GM19455 (cell line): ENCODE measurements at regions not wholly inside any gene's neighbourhood (a gene's known extent, or its start where the extent isn't known, plus 50 kb on each side); places are given as distances from the start of the nearest gene placed in this dataset.
"Not testable (repeated sequence)": the region's sequence is repeated elsewhere in the genome, so short reads cannot be mapped to it uniquely, and the experiment has no call there.

ENCODE experiments used
- ATAC-seq: cut with Tn5 transposase; IDR thresholded peaks from one replicate; pipeline ENCODE4 v1.9.1; 2021; ENCODE audit not compliant: unreplicated experiment

DNA sequence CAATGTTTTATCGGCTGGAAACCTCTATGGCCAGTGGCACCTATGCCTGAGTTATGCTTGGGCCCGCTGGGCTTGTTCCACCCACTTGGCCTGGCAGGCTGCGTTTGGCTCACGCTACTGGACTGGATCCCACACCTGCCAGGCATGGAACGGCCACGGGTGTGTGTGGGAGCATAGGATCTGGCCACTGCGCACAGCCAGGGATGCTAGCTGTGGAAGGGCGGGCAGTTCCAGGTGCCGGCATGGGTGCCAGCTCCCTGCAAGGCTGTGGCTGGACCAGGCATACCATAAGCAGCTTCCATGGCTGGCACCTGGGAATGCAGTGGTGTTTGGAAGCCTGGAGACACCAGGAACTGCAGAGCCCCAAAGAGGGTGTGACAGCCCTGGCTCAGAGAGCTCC is 1063.9 kb upstream of the ACO1 start:
- no peak for ATAC-seq

- ATAC-seq = no peak
Measured at GRCh38 chr9:31321256-31321655, 1063.2 kb upstream of the ACO1 start.

DNA sequence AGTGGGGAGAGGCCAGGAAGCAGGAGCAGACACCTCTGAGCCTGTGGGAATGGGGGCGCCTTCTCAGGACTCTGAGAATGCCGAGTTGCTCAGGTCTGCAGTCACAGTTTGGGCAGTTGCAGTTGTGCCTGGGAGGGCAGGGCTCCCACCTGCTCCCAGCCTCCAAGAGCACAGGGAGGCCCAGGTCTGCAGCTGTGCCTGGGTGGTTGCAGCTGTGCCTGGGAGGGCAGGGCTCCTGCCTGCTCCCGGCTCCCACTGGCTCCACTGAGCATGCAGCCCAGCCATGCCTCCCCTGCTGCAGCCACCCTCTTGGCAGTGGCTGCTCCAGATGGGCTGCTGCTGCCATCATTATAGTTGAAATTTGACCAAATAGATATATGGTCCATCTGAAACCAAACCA is 1062.8 kb upstream of the ACO1 start:
- ATAC-seq = no peak

GRCh38 chr9:31323726-31324444 is 1060.6 kb upstream of the ACO1 start:
- no peak for ATAC-seq

GRCh38 chr9:31325778-31326177 is 1058.7 kb upstream of the ACO1 start:
- ATAC-seq = no peak

DNA sequence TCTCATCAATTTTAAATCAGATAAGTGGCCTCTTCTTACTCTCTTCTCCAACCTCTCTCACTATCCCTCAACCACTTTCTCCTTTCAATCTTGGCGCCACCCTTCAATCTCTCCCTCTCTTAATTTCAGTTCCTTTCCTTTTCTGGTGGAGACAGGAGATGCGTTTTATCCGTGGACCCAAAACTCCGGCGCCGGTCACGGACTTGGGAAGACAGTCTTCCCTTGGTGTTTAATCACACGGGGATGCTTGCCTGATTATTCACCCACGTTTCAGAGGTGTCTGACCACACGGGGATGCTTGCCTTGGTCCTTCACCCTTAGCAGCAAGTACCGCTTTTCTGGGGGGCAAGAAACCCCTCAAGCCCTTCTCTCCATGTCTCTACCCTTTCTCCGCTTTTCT is 1057.6 kb upstream of the ACO1 start:
- ATAC-seq = not testable (repeated sequence)

- ATAC-seq = no peak
Measured at GRCh38 chr9:31334837-31335528, 1049.5 kb upstream of the ACO1 start.

DNA sequence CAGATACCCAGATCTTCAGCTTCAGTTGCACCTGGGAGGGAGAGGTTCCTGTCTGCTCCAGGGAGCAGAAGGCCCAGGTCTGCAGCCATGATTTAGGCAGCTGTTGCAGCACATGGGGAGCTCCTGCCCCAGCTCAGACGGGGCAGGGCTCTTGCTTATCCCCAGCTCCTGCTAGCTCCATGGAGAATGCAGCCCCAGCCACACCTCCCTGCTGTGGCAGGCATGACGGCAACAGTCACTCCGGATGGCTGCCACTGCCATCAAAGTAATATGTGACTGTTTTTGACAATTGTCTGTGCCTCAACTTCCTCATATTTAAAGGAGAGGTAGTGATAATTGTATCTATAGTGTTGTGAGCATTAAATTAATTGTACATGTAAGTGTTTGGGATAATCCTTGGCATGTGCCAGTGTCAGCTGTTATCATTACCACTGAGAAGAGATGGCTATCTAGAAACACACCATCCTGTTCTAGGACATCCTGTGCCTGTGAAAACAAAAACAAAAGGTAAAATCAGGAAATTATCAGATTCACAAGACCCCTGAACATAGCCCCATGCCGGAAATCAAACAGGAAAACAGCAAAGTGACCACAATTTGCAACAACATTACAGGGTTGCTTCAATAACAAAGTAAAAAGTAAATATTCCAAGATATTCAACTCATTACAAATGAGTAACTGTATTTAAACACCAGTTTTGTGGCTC is 1048.8 kb upstream of the ACO1 start:
- no peak for ATAC-seq

- ATAC-seq = no peak
Measured at GRCh38 chr9:31336386-31336785, 1048.1 kb upstream of the ACO1 start.

DNA sequence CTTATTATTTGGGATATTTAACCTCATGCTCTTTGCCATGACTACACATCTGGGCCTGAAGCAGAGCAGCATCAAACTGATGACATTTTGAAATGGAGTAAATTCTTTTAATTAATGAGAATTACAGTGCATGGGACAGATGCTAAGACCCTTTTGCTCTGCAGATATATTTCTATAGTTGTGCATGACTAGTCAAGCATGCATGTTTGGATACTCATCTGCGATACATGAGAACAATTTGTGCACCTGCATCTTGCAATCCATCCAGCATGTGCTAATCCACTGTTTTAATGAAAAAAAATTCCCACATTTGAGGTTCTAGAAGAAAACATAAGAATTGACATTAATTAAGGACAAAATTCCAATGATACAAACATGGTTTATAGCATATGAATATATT is 1047.6 kb upstream of the ACO1 start:
- no peak for ATAC-seq

DNA sequence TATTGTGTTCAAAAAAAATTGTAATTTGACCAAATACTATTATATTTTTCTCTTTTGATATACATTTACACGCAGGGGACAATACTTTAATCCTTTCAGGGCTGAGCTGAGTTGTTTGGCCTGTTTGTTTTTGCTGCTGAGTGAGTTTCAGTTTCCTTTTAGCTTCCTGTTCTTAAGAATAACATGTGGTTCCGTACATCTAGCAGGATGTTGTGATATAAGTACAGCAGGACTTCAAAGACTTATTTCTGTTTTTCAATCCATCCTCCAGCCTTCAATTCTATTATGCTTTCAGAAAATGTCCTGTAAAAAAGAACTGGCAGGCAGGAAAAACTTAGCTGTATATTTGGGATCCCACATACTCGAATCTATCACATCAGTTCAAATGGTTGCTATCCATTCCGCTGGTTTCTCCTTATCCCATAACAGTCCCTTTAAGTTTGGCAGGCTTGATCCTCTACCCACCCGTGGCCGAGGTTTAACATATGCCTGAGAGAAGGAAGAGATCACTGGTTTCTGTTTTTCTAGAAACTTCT is 1037.3 kb upstream of the ACO1 start:
- ATAC-seq = peak; percentile 100

DNA sequence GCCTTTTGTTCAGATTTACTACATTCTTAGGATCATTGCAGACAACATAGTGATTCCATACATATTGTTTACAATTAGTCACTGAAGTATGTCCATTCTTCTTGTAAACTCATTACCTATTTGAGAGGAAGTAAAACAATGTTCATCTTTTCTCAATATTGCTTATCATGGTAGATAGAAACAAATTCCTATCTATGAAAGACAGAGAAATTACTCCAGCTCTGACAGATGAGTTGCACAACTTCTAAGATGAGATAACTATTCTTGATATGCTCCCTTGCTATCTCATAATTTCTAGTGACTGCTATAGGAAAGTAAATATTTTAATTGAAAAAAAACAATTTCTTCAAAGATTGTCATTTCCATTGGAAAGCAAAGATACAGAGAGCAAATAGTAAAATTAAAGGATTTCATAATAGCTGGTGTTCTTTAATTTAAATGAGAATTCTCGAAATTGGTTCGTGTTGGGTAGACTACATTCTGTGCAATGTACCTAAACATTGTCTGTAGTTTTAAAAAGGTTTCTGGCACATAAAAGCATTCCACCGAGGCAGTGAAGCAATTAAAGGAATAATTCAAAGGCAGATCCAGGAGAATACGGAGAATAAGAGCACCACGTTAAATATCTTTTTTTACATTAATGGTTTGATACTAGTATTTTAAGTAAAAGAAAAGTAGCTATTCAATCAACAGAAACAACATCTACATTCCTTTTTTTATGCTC is 1029.1 kb upstream of the ACO1 start:
- no peak for ATAC-seq

DNA sequence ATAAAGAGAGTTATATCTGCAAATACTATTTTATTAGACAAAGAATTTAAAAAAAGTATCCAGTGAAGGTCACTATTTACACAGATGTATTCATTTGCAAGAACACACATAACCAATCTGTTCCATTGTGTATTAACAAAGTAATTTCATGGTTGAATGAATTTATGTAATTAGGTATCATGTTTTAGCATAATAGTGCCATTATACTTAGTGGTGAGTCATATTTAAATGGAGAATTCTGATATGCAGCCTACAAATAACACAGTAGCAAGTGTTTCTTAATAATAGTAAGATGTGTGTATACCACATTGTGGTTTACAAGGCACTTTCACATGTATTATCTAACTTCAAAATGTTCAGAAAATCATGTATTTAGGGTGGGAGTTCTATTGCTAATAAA is 1028.5 kb upstream of the ACO1 start:
- no peak for ATAC-seq

DNA sequence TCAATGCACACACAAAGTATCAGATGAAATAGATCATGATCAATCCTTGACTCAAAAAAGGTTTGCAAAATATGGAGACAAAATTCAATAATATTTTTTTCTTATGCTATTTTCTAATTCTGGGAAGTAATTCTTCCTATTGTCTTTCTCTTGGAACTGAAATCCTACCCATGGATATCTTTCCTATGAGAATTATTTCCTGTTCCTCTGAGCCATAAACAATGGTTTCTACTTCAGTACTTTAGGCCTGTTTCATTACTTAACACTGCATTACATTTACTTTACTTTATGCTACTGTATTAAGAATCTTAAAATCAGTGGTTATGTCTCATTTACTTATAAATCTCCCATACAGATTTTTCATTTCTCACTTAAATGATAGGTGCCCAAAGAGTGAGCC is 1025.4 kb upstream of the ACO1 start:
- ATAC-seq = no peak

DNA sequence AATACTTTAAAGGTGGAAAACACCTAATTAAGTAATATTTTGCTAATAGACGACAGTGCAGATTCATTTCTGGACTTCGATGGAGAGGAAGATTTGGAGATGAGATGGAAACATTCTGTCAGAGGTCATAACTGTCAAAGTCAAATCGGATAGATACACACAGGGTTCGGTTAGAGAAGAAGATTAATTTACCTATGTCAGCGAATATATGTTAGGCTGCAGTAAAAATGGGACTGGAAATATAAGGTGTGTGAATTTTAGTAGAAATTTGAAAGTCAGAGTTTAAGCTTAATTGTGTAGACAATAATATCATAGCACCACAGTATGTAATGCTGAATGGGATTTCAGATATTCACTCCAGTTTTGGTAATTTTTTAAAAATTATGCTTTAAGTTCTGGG is 1020.3 kb upstream of the ACO1 start:
- no peak for ATAC-seq

GRCh38 chr9:31372799-31373587 is 1011.5 kb upstream of the ACO1 start:
- no peak for ATAC-seq

DNA sequence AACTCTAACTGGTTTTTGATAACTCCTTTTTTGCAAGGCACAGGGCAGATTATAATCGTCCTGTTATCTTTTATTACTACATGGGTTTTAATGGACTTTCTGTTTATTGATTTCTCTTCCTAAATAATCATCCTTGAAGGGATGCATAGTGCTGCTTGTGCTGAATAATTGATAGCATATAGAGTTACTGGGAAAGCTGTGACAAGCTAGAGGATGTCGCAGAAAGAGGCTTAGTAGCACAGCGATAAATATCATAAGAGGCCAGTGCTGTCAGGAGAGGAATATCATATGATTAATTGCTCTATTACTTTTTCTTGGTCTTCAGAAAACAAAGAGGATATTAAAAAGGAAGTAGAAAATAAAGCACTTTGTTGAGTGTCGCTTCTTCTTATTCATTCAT is 1007.1 kb upstream of the ACO1 start:
- ATAC-seq = no peak

DNA sequence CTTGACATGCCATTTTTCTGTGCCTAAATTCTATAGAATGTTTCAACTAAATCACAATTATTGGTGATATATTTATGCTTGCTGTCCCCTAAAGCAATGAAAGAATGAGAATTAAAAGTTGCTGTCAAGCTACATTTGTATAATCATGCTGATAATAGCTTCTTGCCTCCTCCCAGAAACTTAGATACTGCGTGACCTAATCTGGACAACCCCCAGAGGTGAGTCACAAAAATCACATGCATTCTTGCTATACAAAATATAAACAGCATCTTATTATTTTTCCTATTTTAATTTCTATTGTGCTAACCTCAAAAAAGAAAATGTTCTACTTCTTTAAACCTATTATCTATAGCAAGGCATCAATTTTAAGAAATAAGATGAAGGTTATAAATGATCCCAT is 995.8 kb upstream of the ACO1 start:
- ATAC-seq = no peak

GRCh38 chr9:31389075-31389474 is 995.4 kb upstream of the ACO1 start:
- ATAC-seq = no peak

DNA sequence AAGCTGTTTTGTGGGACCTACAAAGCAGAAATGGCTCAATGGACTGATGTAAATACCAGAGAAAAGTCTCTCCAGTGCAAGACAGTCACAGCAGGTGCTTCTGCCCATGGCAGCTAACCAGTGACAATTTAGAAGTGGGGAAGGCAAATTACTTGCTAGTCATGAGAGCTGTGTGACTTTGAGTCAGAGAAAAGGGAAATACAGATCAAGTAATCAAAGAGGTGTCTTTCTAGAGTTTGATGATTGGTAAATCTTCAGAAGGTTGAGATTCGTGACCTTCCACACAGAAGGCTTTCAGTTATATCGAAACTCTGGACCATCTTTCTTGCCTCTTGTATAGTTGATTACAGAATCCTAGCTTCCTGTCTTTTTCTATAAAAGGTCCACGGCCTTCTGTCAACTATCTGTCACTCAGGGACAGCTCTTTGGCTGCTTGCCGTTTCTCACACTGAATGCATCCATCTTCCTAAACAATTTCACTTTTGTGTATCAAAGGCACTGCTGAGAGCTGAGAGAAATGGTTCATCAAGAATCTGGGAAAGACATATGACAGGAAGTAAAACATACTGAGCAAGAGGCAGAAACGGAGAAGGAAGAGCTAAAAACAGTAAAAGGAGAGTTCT is 993.9 kb upstream of the ACO1 start:
- ATAC-seq = no peak
